Medulla oblongata (tissue), 1 donor: ENCODE measurements at regions not wholly inside any gene's neighbourhood (a gene's known extent, or its start where the extent isn't known, plus 50 kb on each side); places are given as distances from the start of the nearest gene placed in this dataset.

Experiments used
- DNase-seq: peaks from one replicate; pipeline ENCODE4 v3.0.0-alpha.2; 2015; ENCODE audit errors: extremely low spot score

GRCh38 chr12:34373926-34374325, 351.6 kb downstream of the ALG10 start:
- no peak for DNase-seq

GRCh38 chr12:34376133-34376799, 354.0 kb downstream of the ALG10 start:
- no peak for DNase-seq

DNA sequence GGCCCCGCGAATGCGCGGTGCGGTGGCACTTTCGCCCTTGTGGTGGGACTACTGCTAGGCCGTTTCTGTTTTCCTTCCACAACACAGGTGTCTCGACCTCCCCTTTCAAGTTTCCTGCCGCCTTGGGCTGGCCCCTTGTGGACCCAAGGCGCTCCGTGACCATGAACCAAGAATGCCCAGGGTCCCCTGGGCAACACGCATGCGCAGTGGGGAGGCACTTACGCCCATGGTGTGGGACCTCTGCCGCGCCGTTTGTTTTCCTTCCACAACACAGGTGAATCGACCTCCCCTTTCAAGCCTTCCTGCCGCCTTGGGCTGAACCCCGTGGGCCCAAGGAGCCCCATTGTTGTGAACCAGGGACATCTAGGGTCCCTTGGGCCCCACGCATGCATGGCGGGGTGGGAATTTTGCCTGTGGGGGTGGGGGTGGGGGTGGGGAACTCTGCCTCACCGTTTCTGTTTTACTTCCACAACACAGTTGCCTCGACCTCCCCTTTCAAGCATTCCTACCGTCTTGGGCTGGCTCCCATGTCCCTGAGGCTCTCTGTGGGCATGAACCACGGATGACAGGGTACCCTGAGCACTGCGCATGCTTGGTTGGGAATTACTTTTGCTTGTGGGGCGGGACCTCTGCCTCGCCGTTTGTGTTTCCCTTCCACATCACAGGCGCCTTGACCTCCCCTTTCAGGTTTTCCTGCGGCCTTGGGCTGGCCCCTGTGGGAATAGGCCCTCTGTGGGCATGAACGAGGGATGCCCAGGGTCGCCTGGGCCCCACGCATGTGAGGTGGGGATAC, 355.1 kb downstream of the ALG10 start:
- DNase-seq, result no peak

DNA sequence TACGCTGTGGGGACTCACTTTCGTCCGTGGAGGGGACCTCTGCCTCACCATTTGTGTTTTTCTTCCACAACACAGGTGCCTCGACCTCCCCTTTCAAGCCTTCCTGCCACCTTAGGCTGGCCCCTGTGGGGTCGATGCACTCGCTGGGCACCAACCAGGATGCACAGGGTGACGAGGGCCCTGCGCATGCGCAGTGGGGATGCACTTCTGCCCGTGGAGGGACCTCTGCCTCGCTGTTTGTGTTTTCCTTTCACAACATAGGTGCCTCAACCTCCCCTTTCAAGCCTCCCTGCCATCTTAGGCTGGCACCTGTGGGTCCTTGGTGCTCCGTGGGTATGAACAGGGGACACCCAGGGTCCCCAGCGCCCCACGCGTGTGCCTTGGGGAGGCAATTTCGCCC, 356.8 kb downstream of the ALG10 start:
- DNase-seq, result no peak

DNA sequence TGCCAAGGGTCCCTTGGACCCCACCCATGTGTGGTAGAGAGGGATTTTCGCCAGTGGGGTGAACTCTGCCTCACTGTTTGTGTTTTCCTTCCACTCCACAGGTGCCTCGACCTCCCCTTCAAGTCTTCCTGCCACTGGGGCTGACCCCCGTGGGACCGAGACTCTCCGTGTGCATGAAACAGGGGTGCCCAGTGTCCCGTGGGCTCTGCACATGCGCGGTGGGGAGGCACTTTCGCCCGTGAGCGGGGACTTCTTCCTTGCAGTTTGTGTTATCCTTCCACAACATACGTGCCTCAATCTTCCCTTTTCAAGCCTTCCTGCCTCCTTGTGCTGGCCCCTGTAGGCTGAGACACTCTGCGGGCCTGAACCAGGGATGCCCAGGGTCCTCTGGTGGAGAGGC, 362.4 kb downstream of the ALG10 start:
- DNase-seq, result no peak

DNA sequence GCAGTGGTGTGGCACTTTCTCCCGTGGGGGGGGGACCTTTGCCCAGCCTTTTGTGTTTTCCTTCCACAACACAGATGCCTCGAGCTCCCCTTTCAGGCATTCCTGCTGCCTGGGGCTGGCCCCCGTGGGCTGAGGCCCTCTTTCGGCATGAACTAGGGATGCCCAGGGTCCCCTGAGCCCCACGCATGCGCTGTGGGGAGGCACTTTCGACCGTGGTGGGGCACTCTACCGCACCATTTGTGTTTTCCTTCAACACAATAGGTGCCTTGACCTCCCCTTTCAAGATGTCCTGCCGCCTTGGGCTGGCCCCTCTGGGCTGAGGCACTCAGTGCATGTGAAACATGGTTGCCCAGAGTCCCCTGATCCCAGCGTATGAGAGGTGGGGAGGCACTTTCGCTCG, 363.7 kb downstream of the ALG10 start:
- DNase-seq, result no peak

GRCh38 chr12:34386621-34387255, 364.4 kb downstream of the ALG10 start:
- no peak for DNase-seq

DNA sequence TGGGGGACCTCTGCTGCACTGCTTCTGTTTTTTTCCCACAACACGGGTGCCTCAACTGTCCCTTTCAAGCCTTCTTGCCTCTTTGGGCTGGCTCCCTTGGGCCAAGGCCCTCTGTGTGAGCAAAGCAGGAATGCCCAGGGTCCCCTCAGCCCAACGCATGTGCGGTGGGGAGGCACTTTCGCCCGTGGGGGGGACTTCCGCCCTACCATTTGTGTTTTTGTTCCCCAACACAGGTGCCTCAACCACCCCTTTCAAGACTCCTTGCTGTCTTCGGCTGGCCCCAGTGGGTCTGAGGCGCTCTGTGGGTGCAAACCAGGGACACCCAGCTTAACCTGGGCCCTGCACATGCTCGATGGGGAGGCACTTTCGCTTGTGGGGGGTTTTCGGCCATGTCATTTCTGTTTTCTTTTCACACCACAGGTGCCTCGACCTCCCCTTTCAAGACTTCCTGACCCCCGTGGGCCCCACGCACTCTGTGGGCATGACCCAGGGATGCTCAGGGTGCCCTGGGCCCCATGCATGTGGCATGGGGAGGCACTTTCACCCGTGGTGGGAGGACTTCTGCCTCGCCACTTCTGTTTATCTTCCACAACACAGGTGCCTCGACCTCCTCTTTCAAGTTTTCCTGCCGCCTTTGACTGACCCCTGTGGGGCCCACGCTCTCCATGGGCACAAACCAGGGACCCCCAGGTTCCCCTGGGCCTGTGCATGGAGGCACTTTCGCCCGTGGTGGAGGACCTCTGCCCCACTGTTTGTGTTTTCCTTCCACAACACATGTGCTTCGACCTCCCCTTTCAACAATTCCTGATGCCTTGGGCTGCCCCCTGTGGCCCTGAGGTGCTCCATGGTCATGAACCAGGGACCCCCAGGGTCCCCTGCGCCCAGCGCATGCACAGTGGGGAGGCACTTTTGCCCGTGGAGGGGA, 365.7 kb downstream of the ALG10 start:
- no peak for DNase-seq

GRCh38 chr12:34388636-34389377, 366.5 kb downstream of the ALG10 start:
- no peak for DNase-seq

GRCh38 chr12:34389378-34390170, 367.3 kb downstream of the ALG10 start:
- DNase-seq, result no peak

DNA sequence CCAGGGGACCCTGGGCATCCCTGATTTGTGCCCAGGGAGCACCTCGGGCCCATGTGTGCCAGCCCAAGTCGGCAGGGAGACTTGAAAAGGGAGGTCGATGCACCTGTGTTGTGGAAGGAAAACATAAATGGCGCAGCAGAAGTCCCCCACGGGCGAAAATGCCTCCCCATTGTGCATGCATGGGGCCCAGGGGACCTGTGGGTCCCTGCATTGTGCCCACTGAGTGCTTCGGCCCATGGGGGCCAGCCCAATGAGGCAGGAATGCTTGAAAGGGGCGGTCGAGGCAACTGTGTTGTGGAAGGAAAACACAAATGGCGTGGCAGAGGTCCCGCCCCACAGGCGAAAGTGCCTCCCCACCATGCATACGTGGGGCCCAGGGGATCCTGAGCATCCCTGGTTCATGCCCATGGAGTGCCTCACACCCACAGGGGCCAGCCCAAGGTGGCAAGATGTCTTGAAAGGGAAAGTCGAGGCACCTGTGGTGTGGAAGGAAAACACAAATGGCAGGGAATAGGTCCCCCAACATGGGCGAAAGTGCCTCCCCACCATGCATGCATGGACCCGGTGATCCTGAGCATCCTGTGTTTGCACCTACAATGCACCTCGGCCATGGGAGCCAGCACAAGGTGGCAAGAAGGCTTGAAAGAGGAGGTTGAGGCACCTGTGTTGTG, 368.0 kb downstream of the ALG10 start:
- no peak for DNase-seq

GRCh38 chr12:34390846-34391700, 368.8 kb downstream of the ALG10 start:
- no peak for DNase-seq

DNA sequence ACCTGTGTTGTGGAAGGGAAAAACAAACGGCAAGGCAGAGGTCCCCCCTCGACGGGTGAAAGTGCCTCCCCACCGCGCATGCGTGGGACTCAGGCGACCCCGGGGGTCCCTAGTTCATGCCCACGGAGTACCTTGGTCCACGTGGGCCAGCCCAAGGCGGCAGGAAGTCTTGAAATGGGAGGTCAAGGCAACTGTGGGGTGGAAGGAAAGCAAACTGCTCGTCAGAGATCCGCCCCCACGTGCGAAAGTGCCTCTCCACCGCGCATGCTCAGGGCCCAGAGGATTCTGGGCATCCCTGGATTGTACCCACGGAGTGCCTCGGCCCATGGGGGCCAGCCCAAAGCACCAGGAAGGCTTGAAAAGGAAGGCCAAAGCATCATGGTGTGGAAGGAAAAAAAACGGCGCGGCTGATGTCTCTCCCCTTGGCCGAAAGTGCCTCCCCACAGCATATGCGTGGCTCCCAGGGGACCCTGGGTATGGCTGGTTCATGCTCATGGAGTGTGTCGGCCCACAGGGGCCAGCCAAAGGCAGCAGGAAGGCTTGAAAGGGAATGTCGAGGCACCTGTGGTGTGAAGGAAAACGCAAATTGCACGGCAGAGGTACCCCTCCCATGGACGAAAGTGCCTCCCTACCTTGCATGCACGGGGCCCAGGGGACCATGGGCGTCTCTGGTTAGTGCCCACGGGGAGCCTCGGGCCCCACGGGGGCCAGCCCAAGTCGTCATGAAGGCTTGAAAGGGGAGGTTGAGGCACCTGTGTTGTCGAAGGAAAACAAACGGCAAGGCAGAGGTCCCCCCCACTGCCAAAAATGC, 369.7 kb downstream of the ALG10 start:
- no peak for DNase-seq

- no peak for DNase-seq
Observed at GRCh38 chr12:34392741-34393085, 370.4 kb downstream of the ALG10 start.

DNA sequence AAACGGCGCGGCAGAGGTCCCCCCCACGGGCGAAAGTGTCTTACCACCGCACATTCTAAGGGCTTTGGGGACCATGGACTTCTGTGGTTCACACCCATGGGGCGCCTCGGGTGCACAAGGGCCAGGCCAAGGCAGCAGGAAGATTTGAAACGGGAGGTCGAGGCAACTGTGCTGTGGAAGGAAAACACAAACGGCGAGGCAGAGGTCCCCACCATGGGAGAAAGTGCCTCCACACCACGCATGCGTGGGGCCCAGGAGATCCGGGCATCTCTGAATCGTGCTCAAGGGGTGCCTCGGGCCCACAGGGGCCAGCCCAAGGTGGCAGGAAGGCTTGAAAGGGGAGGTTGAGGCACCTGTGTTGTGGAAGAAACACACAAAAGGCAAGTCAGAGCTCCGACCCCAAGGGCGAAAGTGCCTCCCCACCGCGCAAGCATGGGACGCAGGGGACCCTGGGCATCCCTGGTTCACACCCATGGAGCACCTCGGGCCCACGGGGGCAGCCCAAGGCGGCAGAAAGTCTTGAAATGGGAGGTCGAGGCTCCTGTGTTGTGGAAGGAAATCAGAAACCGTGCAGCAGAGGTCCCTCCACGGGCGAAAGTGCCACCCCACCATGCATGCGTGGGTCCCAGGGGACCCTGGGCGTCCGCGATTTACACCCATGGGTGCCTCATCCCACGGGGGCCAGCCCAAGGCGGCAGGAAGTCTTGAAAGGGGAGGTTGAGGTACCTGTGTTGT, 371.0 kb downstream of the ALG10 start:
- DNase-seq, result no peak

GRCh38 chr12:34393821-34394150, 371.5 kb downstream of the ALG10 start:
- no peak for DNase-seq

DNA sequence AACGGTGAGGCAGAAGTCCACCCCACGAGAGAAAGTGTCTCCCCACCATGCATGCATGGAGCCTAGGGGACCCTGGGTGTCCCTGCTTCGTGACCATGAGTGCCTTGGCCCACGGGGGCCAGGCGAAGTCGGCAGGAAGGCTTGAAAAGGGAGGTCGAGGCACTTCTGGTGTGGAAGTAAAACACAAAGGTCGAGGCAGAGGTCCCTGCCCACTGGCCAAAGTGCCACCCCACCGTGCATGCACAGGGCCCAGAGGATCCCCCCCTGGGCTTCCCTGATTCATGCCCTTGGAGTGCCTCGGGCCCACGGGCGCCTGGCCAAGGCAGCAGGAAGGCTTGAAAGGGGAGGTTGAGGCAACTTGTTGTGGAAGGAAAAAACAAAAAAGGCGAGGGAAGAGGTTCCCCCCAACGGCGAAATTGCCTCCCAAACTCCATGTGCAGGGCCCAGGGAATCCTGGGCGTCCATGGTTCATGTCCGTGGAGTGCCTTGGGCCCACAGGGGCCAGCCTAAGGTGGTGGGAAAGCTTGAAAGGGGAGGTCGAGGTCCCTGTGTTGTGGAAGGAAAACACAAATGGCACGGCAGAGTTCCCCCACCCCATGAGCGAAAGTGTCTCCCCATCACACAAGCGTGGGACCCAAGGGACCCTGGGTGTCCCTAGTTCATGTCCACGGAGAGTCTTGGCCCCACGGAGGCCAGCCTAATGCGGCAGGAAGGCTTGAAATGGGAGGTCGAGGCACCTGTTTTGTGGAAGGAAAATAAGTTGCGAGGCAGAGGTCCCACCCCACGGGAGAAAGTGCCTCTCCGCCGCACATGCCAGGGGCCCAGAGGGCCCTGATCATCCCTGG, 372.1 kb downstream of the ALG10 start:
- no peak for DNase-seq
